SIG-M5 (cell line): ENCODE measurements at regions not wholly inside any gene's neighbourhood (a gene's known extent, or its start where the extent isn't known, plus 50 kb on each side); places are given as distances from the start of the nearest gene placed in this dataset.

Source experiments
- DNase-seq: peaks from one replicate; lab custom pipeline; 2025; lab: John Stamatoyannopoulos, UW

DNA sequence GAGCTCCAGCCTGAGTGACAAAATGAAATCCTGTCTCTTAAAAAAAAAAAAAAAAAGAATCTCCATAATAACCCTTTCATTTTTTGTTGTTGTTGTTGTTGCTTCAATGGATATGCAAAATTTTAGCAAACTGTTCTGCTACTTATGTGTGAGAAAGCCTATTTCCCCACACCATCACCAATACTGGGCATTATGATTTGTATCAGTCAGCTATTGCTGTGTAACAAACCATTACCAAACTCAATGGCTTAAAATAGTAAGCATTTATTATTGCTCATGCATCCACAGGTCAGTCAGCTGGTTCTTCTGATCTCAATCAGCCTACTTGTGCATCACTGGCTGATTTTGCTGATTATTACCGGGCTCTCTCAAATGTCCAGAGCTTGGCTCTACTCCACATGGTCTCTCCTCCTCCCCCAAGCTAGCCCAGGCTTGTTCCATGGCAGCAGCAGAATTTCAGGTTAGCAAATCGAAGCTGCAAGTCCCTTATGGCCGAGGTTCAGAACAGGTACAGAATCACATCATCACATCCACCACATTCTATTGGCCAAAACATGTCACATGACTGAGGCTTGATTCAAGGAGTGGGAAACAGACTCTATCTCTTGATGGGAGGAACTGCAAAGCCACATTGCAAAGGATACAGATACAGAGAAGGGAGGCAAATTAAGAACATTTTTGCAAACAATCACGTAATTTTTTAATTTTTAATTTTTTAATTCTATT lies 135.1 kb downstream of the MN1 start:
- DNase-seq: no peak

DNA sequence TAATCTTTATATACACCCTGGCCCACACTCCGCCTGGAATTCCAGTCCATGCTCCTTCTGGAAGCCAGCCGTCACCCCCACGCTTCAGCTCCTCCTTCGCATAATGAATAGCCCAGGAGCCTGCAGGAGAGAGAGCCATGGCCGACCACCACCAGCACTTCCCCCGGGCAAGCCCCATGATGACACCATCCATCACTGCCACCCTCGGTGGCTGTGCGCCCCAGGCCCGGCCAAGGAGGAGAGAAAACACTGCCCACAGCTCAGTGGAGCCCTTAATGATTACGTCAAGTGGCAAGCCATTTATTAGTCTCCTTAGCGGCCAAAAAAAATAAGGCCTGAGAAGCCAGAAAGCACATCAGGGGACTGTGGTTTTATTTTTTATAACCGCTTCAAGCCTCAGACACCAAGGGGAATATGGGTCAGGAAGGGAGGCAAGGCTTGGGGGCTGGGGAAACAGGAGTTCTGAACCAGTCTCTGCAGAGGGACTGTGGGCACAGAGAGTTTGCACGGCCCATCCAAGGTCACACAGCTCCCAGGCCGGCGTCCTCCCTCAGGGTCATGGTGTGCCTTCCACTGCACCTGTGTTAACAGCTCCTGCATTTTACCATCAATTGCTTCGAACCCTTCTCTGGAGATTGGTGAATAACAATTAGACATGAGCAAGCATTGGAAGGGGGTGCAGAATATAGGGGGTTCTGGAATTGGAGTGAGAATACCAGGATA lies 134.3 kb downstream of the MN1 start:
- no peak for DNase-seq

DNA sequence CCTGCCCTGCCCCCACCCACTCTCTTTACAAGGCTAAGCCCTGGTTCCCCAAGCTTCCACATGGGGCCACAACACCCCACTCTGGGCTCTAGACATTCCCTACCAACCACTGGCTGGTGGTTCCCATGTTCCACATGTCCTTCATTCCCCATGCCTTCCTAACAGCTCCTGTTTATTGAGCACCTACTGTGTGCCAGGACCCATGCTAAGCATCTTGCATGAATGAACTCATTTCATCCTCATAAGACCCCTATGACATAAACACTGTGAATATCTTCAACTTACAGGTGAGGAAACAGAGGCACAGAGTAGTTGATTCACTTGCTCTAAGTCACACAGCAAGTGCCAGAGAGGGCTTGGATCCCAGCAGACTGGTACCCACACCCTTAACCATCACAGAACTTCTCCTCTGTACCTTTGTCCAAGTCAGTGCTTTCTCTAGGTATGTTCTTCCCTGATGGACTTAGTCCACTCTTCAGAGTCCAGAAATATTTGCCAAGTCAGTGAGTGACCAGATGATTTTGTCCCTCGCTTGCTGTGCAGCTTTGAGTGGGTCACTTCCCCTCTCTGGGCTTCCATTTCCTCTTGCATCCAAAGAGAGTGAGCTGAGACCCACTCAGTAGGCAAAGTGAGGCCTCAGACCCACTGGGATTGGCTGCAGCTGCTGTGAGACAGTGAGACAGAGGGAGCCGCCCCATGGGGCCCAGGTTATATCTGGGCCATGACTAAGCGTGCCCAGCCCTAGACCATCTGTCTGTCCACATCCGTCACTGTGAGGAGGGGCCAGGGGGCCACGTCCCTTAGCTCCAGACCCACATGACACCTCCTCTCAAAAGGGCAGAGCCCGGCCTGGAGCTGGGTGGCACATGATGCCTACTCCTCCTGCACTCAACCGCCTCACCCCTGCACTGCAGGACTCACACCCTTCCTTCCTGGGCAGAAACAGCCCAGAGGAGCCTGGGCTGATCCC lies 132.4 kb downstream of the MN1 start:
- no peak for DNase-seq

DNA sequence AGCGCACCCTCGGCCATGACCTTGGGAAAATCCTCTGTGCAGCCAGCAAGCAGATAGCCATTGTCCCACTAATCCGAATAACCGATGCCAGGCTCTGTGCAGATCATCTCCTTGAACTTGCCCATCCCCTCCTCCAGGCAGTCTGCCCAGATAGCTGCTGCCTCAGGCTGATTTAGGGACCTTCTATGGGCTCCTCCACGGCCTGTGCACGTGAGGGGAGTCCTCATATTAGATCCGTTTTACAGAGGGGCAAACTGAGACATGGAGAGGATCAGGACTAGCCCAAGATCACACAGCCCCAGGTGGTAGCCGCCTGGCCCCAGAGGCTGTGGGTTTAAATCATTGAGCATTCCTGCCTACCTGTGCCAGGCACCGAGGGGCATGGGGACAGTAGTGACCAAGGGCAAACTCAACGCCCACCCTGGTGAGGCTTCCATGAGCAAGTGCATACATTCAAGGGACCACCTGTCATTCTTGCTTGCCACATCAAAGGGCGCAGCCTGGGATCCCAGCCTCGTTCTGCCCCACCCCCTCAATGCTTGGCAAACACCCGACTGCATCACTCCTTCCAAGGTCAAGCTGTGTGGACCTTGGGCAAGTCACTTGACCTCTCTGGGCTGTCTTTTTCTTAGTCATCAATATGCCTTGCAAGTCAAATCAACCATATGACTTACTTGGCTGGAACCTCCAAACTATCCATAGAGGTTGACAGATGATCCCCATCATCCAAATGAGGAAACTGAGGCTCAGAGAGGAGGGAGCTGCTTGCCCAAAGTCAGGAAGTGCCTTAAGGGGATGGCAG lies 131.6 kb downstream of the MN1 start:
- DNase-seq: no peak

DNA sequence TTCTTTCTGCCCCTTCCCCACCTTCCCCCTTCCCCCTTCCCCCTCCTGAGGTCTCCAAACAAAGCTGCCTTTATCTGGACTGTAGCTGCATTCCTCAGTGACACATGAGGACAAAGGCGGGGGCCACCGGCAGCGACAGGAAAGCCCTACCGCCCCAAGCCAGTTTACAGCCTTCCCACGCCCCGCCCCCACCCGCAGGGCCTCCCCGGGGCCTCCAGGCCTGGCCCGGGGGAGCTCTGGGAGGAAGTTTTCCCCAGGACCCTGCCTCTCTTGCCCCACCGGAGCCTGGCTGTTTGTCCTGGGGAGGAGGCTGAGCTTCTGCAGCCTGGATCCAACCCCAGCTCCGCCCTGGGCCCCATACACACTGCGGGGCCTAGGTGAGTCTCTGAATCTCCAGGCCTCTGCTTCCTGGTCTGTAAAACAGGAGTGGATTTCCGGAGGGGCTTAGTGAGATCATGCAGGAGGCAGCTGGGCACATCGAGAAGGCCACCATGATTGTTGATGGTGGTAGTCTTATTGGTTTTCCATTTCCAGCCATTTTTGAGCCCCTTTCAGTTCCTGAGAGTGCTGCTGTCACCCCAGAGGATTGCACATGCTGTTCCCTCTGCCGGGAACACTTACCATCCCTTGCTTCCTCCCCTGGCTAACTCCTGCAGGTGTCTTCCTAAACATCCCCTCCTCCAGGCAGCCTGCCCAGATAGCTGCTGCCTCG lies 130.7 kb downstream of the MN1 start:
- no peak for DNase-seq

DNA sequence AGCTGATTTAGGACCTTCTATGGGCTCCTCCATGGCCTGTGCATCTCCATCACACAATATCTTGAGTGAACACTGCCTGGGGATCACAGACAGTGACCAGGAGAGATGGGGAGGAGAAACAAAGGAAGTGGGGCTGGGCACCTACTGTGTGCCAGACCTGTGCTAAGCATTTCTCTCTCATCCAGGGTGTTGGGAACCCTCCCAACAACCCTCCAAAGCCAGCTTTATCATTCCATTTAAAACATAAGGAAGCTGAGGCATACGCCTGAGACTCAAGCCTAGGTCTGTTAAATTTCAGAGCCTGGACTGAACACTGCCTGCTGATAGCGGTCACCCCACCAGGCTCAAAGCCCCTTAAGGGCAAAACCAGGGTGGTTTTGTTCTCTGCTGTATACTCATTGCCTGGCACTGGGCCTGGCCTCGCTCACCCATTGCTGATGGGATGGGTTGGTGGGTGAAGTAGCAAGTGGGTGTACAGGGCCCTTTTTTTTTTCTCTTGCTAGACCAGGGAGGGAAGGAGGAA lies 130.1 kb downstream of the MN1 start:
- no peak for DNase-seq

DNA sequence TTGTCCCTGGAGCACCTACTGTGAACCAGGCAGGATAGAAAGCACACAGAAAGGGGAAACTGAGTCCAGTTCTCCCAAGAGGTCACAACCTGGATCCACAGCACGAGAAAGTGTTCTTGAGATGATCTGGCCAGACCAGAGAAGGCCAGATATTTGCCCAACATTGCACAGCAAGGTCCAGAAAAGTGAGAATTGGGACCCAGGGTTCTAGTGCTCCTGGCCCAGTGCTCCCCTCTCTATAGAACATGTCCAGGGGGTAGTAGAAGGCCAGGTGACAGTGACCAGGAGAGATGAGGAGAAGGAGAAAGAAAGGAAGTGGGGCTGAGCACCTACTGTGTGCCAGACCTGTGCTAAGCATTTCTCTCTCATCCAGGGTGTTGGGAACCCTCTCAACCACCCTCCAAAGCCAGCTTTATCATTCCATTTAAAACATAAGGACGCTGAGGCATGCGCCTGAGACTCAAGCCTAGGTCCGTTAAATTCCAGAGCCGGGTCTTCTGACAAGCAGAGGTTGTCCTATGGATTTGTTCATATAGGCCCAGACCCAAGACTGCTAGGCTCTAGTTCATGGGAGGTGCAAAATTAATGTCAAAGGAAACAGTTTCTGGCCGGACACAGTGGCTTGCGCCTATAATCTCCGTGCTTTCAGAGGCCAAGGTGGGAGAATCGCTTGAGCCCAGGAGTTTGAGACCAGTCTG lies 128.7 kb downstream of the MN1 start:
- no peak for DNase-seq

DNA sequence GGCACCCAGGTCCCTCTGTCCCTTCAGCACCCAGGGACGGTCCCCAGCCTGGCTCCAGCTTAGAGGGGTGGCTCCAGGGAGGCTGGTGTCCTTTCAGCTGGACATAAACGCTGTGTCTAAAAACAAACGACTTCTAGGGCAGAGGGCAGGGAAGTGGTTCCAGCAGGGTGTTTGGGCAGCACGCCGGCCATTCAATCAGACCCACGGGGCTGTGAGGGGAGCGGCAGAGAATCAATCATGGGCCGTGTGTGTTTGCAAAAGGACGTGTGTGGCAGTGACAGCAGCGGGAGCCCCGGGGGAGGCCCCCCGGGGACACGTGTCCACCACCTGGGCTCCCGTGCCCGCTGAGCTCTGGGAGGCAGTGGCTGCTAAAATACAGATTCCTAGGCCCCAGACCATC lies 127.7 kb downstream of the MN1 start:
- no peak for DNase-seq

DNA sequence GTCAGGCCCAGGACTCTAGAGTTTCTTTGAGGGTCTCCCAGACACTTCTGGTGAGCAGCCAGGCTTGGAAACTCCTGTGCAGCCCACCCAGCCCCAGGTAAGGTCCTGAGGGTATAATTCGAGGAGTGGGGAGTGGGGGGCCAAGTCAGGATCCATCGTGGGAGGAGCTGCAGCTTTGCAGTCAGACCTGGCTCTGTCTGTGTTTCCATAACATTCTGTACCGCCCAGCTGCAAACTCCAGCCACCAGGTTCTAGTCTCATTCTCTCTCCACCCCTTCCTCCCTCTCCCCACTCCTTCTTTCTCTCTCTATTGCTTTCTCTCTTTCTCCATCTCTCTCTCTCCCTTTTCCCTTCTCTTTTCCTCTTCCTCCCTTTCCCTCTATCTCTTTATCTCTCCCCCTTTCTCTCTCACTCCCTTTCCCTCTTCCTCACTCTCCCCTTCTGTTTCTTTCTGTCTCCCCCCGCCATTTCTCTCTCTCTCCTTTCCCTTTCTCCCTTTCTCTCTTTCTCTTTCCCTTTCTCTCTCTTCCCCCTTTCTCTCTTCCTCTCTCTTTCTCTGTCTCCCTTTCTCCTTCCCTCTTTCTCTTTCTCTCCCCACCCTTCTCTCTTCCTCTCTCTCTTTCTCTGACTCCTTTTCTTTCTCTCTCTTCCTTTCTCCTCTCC lies 127.2 kb downstream of the MN1 start:
- DNase-seq: no peak

DNA sequence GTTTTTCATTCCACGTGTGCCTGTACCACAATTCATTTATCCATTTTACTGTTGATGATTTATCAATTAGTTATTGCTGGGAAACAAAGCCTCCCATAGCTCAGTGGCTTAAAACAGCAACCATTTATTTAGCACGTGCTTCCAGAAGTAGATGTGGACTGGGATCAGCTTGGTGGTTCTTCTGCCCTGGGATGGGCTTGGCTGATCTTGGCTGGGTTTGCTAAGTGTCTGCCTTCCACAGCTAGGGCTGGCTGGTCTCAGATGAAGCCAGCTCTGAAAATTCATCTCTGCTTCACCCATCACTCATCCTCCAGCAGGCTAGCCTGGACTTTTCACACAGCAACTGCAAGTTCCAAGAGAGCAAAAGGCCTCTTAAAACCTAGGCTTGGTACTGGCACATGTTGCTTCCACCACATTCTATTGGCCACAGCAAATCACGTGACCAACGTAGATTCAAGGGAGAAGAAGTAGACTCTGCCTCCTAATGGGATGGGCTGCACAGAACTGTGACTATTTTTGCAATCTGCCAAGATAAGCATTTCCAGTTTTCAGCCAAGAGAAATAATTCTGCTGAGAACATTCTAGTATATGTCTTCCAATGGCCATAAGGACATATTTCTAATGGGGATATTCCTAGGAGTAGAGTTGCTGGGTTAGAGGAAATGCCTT lies 124.9 kb downstream of the MN1 start:
- no peak for DNase-seq

DNA sequence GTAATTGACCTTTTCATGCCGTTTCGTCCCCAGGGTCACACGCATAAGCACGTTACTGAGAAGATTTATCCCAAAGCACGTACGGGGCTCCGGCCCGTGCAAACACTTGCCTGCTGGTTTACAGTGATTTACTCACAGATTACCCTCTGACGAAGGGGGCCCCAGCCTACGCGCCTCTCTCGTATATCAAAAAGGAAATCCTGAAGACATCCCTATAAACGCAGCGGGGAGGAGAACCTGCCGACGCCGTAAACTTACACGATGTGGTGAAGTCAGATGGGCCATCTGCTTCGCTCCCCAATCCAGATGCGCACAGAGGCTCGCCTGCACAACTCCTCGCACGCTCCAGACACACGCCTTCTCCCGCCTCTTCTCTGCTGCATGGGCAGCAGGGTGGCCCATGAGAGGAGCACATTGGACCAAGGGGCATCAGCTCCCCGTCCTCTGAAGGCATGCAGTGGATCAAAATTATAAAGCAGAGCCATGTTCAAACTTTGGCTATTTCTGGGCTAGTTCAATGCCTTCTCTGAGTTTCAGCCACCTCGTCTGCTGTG lies 123.6 kb downstream of the MN1 start:
- no peak for DNase-seq

DNA sequence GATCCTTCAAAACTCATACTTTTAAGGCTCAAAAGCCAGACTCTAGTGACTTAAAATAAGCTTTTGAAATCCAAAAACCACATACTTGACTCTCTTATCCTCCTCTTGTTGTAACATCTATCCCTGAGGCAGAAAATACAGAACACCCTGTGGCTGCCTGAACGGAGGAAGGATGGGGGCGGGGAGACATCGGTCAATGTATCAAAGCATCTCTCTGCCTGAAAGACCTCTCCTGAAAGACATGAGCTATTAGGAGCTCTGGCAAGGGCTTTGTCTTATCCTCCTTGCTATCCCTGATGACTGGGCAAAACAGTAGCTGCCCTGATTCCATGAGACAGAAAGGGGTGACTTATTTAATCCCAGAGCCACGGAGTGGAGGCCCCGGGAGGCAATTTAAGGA lies 122.4 kb downstream of the MN1 start:
- no peak for DNase-seq

DNA sequence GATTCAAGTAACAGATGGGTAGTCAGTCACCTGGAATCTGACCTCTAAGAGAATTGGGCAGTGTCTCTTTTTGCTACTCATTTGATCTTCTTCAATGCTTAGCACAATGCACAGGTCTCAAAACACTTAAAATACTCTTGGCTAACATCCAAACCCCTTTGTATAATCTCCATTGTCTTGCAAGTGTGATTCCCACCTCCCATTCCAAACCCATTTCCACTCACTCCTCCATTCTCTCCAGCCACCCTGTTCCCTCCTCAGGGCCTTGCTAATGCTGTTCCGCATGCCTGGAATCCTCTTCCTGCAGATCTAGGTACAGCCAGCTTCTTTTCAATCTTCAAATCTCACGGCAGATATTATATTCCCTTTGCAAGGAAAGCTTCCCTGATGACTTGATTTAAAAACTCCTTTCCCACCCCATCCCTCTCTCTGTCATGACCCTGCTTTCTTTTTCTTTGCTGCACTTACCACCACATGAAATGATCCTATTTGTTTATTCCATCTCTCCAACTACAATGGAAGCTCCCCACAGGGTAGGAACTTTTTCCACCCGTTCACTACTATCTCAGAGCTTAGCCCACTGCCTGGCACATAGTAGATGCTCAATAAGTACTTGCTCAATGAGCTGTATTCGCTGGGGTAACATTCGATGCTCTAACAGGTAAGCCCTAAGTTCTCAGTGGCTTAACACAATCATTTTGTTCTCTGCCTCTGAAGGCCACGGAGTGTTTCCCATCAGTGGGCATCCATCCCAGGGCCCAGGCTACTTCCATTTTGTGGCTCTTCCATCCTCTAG lies 121.7 kb downstream of the MN1 start:
- no peak for DNase-seq

DNA sequence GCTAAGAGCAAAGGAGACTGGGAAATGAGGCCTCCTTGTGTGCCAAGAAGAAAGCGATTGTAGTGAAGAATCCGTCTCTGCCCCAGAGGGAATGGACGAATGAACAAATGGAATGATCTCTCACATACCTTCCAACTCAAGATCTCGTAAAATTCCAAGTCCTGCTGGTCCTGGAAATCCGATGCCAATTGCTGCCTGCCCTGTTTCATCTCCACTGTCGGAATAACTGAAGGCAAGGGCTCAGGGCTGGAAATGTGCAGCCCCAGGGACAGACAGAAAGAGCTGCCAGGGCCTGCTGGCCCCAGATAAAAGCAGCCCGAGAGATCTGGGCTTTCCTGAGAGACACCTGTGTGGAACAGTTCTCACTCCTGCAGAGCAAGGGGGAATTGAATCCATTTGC lies 120.9 kb downstream of the MN1 start:
- no peak for DNase-seq

DNA sequence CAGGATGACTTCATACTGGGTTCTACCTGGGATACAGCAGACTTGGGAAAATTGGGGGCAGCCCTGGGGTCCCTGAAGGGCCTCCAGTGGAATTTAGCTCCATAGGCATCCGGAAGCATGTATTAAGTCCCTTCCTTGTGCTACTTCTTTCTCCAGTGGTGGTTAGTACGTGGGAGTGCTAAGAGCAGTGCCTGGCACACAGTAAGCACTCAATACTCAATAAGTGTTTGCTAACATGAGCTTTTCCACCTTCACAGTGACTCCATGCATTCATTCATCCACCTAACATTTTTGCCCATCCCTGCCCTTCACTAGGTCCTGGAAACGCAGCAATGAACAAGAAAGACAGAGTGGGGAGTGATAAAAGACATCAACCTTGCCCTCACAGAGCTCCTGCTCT lies 120.5 kb downstream of the MN1 start:
- DNase-seq: no peak

DNA sequence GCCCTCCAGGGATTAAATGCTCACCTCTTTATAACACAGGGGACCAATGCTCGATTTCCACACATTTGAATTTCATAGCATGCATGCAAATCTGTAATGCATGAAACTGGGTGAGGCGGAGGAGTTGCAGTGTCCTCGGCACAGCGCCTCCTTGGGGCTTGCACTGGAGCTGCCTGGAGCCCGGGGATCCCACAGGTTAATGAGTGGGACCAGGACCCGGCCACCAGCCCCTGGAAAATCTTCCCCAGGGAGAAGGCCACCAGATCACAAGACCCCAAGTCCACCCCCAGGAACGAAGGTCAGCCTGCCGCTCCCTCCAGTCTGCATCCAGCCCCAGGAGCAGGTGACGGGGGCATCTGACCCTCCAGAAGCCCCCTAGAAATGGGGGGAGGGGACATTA lies 119.1 kb downstream of the MN1 start:
- DNase-seq: no peak

DNA sequence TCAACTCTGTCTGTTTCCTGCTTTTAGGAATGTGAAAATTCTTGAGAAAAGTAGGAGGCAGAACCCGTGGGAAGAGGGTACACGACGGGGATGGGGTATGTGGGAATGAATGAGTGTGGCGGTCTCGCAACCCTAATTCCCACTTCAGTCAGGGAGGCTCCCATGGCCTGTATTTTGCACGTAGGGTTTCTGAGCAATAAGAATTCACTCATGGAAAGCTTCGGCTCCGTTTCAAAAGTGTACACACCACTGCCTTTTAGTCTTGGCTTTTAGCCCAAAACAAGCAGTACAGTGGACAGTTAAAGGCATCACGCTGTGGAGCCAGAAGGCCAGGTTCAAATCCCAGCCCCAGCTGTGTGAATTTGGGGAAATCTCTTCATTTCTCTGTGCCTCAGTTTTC lies 116.7 kb downstream of the MN1 start:
- DNase-seq: no peak

DNA sequence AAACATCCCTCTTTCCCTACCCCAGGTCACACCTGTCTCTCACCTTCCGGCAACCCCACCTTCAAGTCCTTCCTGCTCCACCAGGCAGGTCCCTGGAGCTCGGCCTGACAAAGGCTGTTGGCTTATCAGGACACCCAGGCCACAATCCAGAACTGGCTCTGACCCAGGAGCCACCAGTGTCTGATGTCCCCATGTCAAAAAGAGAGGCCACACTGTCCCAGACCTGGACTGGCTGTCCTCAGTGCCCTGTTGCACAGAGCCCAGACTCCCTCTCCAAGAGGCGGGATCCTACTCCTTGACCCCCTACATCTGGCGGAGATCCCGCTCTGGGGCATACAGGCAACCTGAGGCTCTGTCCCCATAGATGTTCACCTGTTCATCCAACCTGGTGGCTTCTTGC lies 116.0 kb downstream of the MN1 start:
- DNase-seq: no peak
